Skeletal muscle tissue (tissue), 3 donors: ENCODE measurements at regions not wholly inside any gene's neighbourhood (a gene's known extent, or its start where the extent isn't known, plus 50 kb on each side); places are given as distances from the start of the nearest gene placed in this dataset.

Experiments used
- H3K27ac ChIP-seq: one replicate; pipeline ENCODE4 v1.7.0; 2013; ENCODE audit warnings: mild to moderate bottlenecking, low read depth, low read length, inconsistent platforms
- H3K27me3 ChIP-seq, 3 donors: one replicate each; pipeline ENCODE4 v1.7.0; 2013; ENCODE audit warnings: low read length in 3 of 3; ENCODE audit not compliant: control insufficient read depth in 3 of 3, insufficient read depth in 3 of 3
- H3K36me3 ChIP-seq, 3 donors: one replicate each; pipeline ENCODE4 v1.7.0; 2013; ENCODE audit warnings: low read length in 3 of 3; ENCODE audit not compliant: control insufficient read depth in 3 of 3, insufficient read depth in 3 of 3
- H3K4me1 ChIP-seq, 3 donors: one replicate each; pipeline ENCODE4 v1.7.0; 2013; ENCODE audit warnings: low read length in 3 of 3, mild to moderate bottlenecking in 3 of 3; ENCODE audit not compliant: control insufficient read depth in 3 of 3, insufficient read depth in 3 of 3
- H3K4me3 ChIP-seq, 3 donors: one replicate each; pipeline ENCODE4 v1.7.0; 2013; ENCODE audit warnings: low read length in 3 of 3
- H3K9ac ChIP-seq, 3 donors: one replicate each; pipeline ENCODE4 v1.7.0; 2013; ENCODE audit warnings: low read length in 3 of 3, mild to moderate bottlenecking in 3 of 3, moderate library complexity in 2 of 3, low read depth in 1 of 3
- H3K9me3 ChIP-seq, 3 donors: one replicate each; pipeline ENCODE4 v1.7.0; 2013; ENCODE audit warnings: low read length in 3 of 3; ENCODE audit not compliant: control insufficient read depth in 3 of 3
- donor health status: Osteomylitis.

- Histone ChIP-seq H3K9me3 (peaks cover 0 to 3% (median 0%) of the 10 kb centered on the region in 3 donors), H3K4me3 (no peak overlapping the region), H3K9ac (no peak overlapping the region), H3K4me1 (no peaks in the 10 kb centered on the region), H3K36me3 (no peaks in the 10 kb centered on the region), H3K27me3 (no peaks in the 10 kb centered on the region), H3K27ac (no peak overlapping the region)
Measured at GRCh38 chr4:33658971-33659370, 2585.3 kb downstream of the ARAP2 start.

- Histone ChIP-seq H3K36me3 (no peaks in the 10 kb centered on the region), H3K27ac (no peak overlapping the region), H3K4me3 (no peak overlapping the region), H3K9me3 (peaks cover 0 to 3% (median 0%) of the 10 kb centered on the region in 3 donors), H3K4me1 (no peaks in the 10 kb centered on the region), H3K9ac (no peak overlapping the region), H3K27me3 (no peaks in the 10 kb centered on the region)
Measured at GRCh38 chr4:33661636-33662035, 2582.7 kb downstream of the ARAP2 start.

- H3K27ac ChIP-seq, result no peak overlapping the region
- no peaks in the 10 kb centered on the region for H3K36me3 ChIP-seq
- no peak overlapping the region for H3K4me3 ChIP-seq
- no peaks in the 10 kb centered on the region for H3K4me1 ChIP-seq
- H3K9me3 ChIP-seq, result no peaks in the 10 kb centered on the region
- H3K27me3 ChIP-seq, result no peaks in the 10 kb centered on the region
- H3K9ac ChIP-seq, result no peak overlapping the region
Measured at GRCh38 chr4:33685939-33686338, 2558.4 kb downstream of the ARAP2 start.

GRCh38 chr4:33696041-33696440 lies 2548.3 kb downstream of the ARAP2 start:
- no peak overlapping the region for H3K27ac ChIP-seq
- H3K9ac ChIP-seq, result no peak overlapping the region
- no peaks in the 10 kb centered on the region for H3K4me1 ChIP-seq
- H3K36me3 ChIP-seq, result no peaks in the 10 kb centered on the region
- H3K4me3 ChIP-seq, result no peak overlapping the region
- no peaks in the 10 kb centered on the region for H3K9me3 ChIP-seq
- H3K27me3 ChIP-seq, result no peaks in the 10 kb centered on the region

- Histone ChIP-seq H3K36me3 (no peaks in the 10 kb centered on the region), H3K4me1 (no peaks in the 10 kb centered on the region), H3K27me3 (no peaks in the 10 kb centered on the region), H3K27ac (no peak overlapping the region), H3K4me3 (no peak overlapping the region), H3K9me3 (no peaks in the 10 kb centered on the region), H3K9ac (no peak overlapping the region)
Measured at GRCh38 chr4:33696586-33696985, 2547.7 kb downstream of the ARAP2 start.

- peaks cover 0 to 2% (median 0%) of the 10 kb centered on the region in 3 donors for H3K9me3 ChIP-seq
- no peaks in the 10 kb centered on the region for H3K36me3 ChIP-seq
- no peak overlapping the region for H3K9ac ChIP-seq
- H3K4me1 ChIP-seq, result no peaks in the 10 kb centered on the region
- H3K27ac ChIP-seq, result no peak overlapping the region
- no peaks in the 10 kb centered on the region for H3K27me3 ChIP-seq
- no peak overlapping the region for H3K4me3 ChIP-seq
Measured at GRCh38 chr4:33709247-33709646, 2535.1 kb downstream of the ARAP2 start.

- H3K4me3 ChIP-seq, result no peak overlapping the region
- no peak overlapping the region for H3K9ac ChIP-seq
- H3K4me1 ChIP-seq, result no peaks in the 10 kb centered on the region
- no peak overlapping the region for H3K27ac ChIP-seq
- H3K27me3 ChIP-seq, result no peaks in the 10 kb centered on the region
- H3K36me3 ChIP-seq, result no peaks in the 10 kb centered on the region
- H3K9me3 ChIP-seq, result peaks cover 0 to 2% (median 0%) of the 10 kb centered on the region in 3 donors
Measured at GRCh38 chr4:33711826-33712225, 2532.5 kb downstream of the ARAP2 start.

GRCh38 chr4:33714971-33715370 lies 2529.3 kb downstream of the ARAP2 start:
- H3K4me3 ChIP-seq, result no peak overlapping the region
- H3K9me3 ChIP-seq, result no peaks in the 10 kb centered on the region
- no peaks in the 10 kb centered on the region for H3K4me1 ChIP-seq
- no peaks in the 10 kb centered on the region for H3K27me3 ChIP-seq
- no peaks in the 10 kb centered on the region for H3K36me3 ChIP-seq
- H3K9ac ChIP-seq, result no peak overlapping the region
- no peak overlapping the region for H3K27ac ChIP-seq

- Histone ChIP-seq H3K27me3 (no peaks in the 10 kb centered on the region), H3K9me3 (no peaks in the 10 kb centered on the region), H3K4me1 (no peaks in the 10 kb centered on the region)
Measured at GRCh38 chr4:33715841-33716395, 2528.4 kb downstream of the ARAP2 start.

GRCh38 chr4:33722254-33722653 lies 2522.1 kb downstream of the ARAP2 start:
- H3K27me3 ChIP-seq, result no peaks in the 10 kb centered on the region
- H3K9ac ChIP-seq, result no peak overlapping the region
- H3K27ac ChIP-seq, result no peak overlapping the region
- no peaks in the 10 kb centered on the region for H3K9me3 ChIP-seq
- H3K4me3 ChIP-seq, result no peak overlapping the region
- no peaks in the 10 kb centered on the region for H3K4me1 ChIP-seq
- H3K36me3 ChIP-seq, result no peaks in the 10 kb centered on the region

More at GRCh38 chr4:33715841-33716395, 2528.4 kb downstream of the ARAP2 start:
- no peak overlapping the region for H3K27ac ChIP-seq
- H3K36me3 ChIP-seq, result no peaks in the 10 kb centered on the region
- H3K9ac ChIP-seq, result no peak overlapping the region
- no peak overlapping the region for H3K4me3 ChIP-seq
